Stomach (tissue), 8 donors: ENCODE measurements at regions not wholly inside any gene's neighbourhood (a gene's known extent, or its start where the extent isn't known, plus 50 kb on each side); places are given as distances from the start of the nearest gene placed in this dataset.
A peak's percentile ranks its signal among the peaks of the same experiment; 100 is the strongest.

Source experiments
- DNase-seq, 2 donors: peaks; one replicate each; pipeline versions ENCODE4 v3.0.0 to v3.0.0-alpha.2; 2013 to 2019
- H3K27ac ChIP-seq, 5 donors: fragments of 200-600 bp in 4 of 5; sonication (generic) in 4 of 5; one replicate each; pipeline ENCODE4 v1.5.1; 2013 to 2019; ENCODE audit warnings: mild to moderate bottlenecking in 1 of 5, moderate library complexity in 1 of 5
- H3K27me3 ChIP-seq, 3 donors: fragments of 200-600 bp; sonication (generic); one replicate each; pipeline ENCODE4 v1.5.1; 2017 to 2019; ENCODE audit warnings: mixed run types in 1 of 3
- H3K36me3 ChIP-seq, 4 donors: fragments of 200-600 bp; sonication (generic); 1 replicate in 3 of 4; 2 replicates in 1 of 4; pipeline ENCODE4 v1.5.1; 2016 to 2019
- H3K4me1 ChIP-seq, 4 donors: fragments of 200-600 bp; sonication (generic); one replicate each; pipeline ENCODE4 v1.5.1; 2016 to 2019
- H3K4me3 ChIP-seq, 4 donors: fragments of 200-600 bp; sonication (generic) in 3 of 4; one replicate each; pipeline ENCODE4 v1.5.1; 2016 to 2019; ENCODE audit warnings: mild to moderate bottlenecking in 1 of 4
- H3K9me3 ChIP-seq, 4 donors: fragments of 200-600 bp; sonication (generic); one replicate each; pipeline ENCODE4 v1.5.1; 2016 to 2019
- CTCF ChIP-seq, 7 experiments: fragments of 450-650 bp in 4 of 7; fragments of 200-600 bp in 3 of 7; sonication (generic) in 3 of 7; IDR thresholded peaks; one replicate each; pipeline ENCODE4 v1.5.1; 2016 to 2019; ENCODE audit warnings: antibody characterized with exemption in 7 of 7, control low read depth in 2 of 7, mild to moderate bottlenecking in 1 of 7
- EP300 ChIP-seq: sonication (generic); formaldehyde crosslinking; IDR thresholded peaks from one replicate; pipeline ENCODE4 v1.6.1; 2017; ENCODE audit warnings: antibody characterized with exemption
- POLR2A ChIP-seq, 4 donors: fragments of 450-650 bp; IDR thresholded peaks; one replicate each; pipeline ENCODE4 v1.6.1; 2016; ENCODE audit warnings: antibody characterized with exemption in 4 of 4, control low read depth in 2 of 4, mild to moderate bottlenecking in 1 of 4, moderate library complexity in 1 of 4
- POLR2AphosphoS5 ChIP-seq, 3 donors: sonication (generic); formaldehyde crosslinking; IDR thresholded peaks; one replicate each; pipeline ENCODE4 v1.6.1; 2016; ENCODE audit warnings: antibody characterized with exemption in 3 of 3
- WGBS, 5 donors: extraction: QIAGEN DNeasy Blood & Tissue Kit in 3 of 5; methylation state at CpG; one replicate each; pipeline versions ENCODE4 v1.1.5 to v1.1.7; 2013 to 2018; 5-methylcytosine and 5-hydroxymethylcytosine counted together
- intact Hi-C: fragments of 100-400 bp; cut with DNase I; formaldehyde crosslinking; loops from one replicate; pipeline ENCODE4 v1.15.1; 2023; ENCODE audit warnings: low total_unique reads
- donor health status: healthy with polysubstance abuse.
- donor health status: Bipolar disorder and iron deficiency.
- donor health status: healthy.

- Histone ChIP-seq H3K36me3 (no peaks in the 10 kb centered on the region), H3K27ac (no peak overlapping the region), H3K4me3 (no peak overlapping the region), H3K4me1 (peaks cover 0 to 9% (median 0%) of the 10 kb centered on the region in 4 donors), H3K9me3 (peaks cover 0 to 4% (median 0%) of the 10 kb centered on the region in 4 donors), H3K27me3 (no peaks in the 10 kb centered on the region)
- DNase-seq, result no peak
- intact Hi-C loops, result no loop called here
- TF ChIP-seq POLR2AphosphoS5 (IDR thresholded peaks at IDR 0.05) (no peak), POLR2A (IDR thresholded peaks at IDR 0.05) (no peak), EP300 (no peak), CTCF (IDR thresholded peaks at IDR 0.05) (no peak)
- WGBS, 5 donors, result 67 to 88% (median 80%) methylated on average over 4 of the region's 4 CpGs
Observed at GRCh38 chr3:66795365-66795764, 202.7 kb upstream of the KBTBD8 start.

GRCh38 chr3:66796343-66796742, 201.8 kb upstream of the KBTBD8 start:
- no peak for DNase-seq
- Histone ChIP-seq H3K27me3 (no peaks in the 10 kb centered on the region), H3K27ac (no peak overlapping the region), H3K9me3 (peaks cover 0 to 4% (median 0%) of the 10 kb centered on the region in 4 donors), H3K4me3 (no peak overlapping the region), H3K4me1 (peaks cover 0 to 9% (median 0%) of the 10 kb centered on the region in 4 donors), H3K36me3 (no peaks in the 10 kb centered on the region)
- 94 to 100% (median 96%) methylated on average over 1 of the region's 1 CpG for WGBS, 5 donors
- intact Hi-C loops, result no loop called here
- TF ChIP-seq POLR2A (IDR thresholded peaks at IDR 0.05), result no peak
- TF ChIP-seq EP300, result no peak
- TF ChIP-seq POLR2AphosphoS5 (IDR thresholded peaks at IDR 0.05), result no peak
- TF ChIP-seq CTCF (IDR thresholded peaks at IDR 0.05), result no peak

GRCh38 chr3:66797889-66798560, 200.1 kb upstream of the KBTBD8 start:
- H3K27me3 ChIP-seq, result no peaks in the 10 kb centered on the region
- TF ChIP-seq POLR2AphosphoS5 (IDR thresholded peaks at IDR 0.05) (peak in 1 of 3 donors; percentile 18), POLR2A (IDR thresholded peaks at IDR 0.05) (no peak)
- peaks cover 0 to 9% (median 0%) of the 10 kb centered on the region in 4 donors for H3K4me1 ChIP-seq
- H3K27ac ChIP-seq, result peak overlapping the region in 1 of 5 donors; percentile 46
- H3K4me3 ChIP-seq, result peak overlapping the region in 1 of 4 donors; percentile 3
- peak; percentile 27 to 64 for DNase-seq
- 39 to 56% (median 47%) methylated on average over 19 to 26 of the region's 26 CpGs for WGBS, 5 donors
- no peaks in the 10 kb centered on the region for H3K36me3 ChIP-seq
- intact Hi-C loops, result no loop called here
- H3K9me3 ChIP-seq, result peaks cover 0 to 4% (median 0%) of the 10 kb centered on the region in 4 donors

GRCh38 chr3:66800941-66801545, 197.1 kb upstream of the KBTBD8 start:
- 78 to 98% (median 81%) methylated on average over 1 of the region's 1 CpG for WGBS, 5 donors
- intact Hi-C loops, result no loop called here
- H3K4me1 ChIP-seq, result peaks cover 0 to 14% (median 0%) of the 10 kb centered on the region in 4 donors

More at GRCh38 chr3:66800941-66801545, 197.1 kb upstream of the KBTBD8 start:
- no peak for DNase-seq
- Histone ChIP-seq H3K4me3 (no peak overlapping the region), H3K9me3 (peaks cover 0 to 4% (median 0%) of the 10 kb centered on the region in 4 donors), H3K27me3 (no peaks in the 10 kb centered on the region), H3K27ac (no peak overlapping the region), H3K36me3 (no peaks in the 10 kb centered on the region)
- TF ChIP-seq CTCF (IDR thresholded peaks at IDR 0.05) (no peak), POLR2AphosphoS5 (IDR thresholded peaks at IDR 0.05) (no peak), EP300 (no peak), POLR2A (IDR thresholded peaks at IDR 0.05) (no peak)
